ENCODE measurements at regions not wholly inside any gene's neighbourhood (a gene's known extent, or its start where the extent isn't known, plus 50 kb on each side); places are given as distances from the start of the nearest gene placed in this dataset.

GRCh38 chr2:129224486-129224885 is 755.0 kb upstream of the RAB6C start:
- Histone ChIP-seq H3K4me1 (ENCODE audit: control insufficient read depth, insufficient read depth, low read length, unreplicated experiment) (no peaks in the 10 kb centered on the region), H2AFZ (ENCODE audit: low read length, unreplicated experiment) (no peak overlapping the region), H3K27me3 (ENCODE audit: insufficient read depth, low read length) (no peaks in the 10 kb centered on the region), H3K4me3 (ENCODE audit: low read depth, low read length) (no peak overlapping the region), H3K79me2 (ENCODE audit: control insufficient read depth, insufficient read depth, low read length, unreplicated experiment) (no peaks in the 10 kb centered on the region), H3K27ac (ENCODE audit: low read depth, low read length) (no peak overlapping the region), H3K36me3 (ENCODE audit: insufficient read depth, low read length) (no peaks in the 10 kb centered on the region)

- Histone ChIP-seq H3K4me3 (ENCODE audit: low read depth, low read length) (no peak overlapping the region), H3K36me3 (ENCODE audit: insufficient read depth, low read length) (no peaks in the 10 kb centered on the region), H2AFZ (ENCODE audit: low read length, unreplicated experiment) (no peak overlapping the region), H3K4me1 (ENCODE audit: control insufficient read depth, insufficient read depth, low read length, unreplicated experiment) (no peaks in the 10 kb centered on the region), H3K79me2 (ENCODE audit: control insufficient read depth, insufficient read depth, low read length, unreplicated experiment) (no peaks in the 10 kb centered on the region), H3K27ac (ENCODE audit: low read depth, low read length) (no peak overlapping the region), H3K27me3 (ENCODE audit: insufficient read depth, low read length) (no peaks in the 10 kb centered on the region)
These were observed 750.3 kb upstream of the RAB6C start for GRCh38 chr2:129229196-129229595.

- Histone ChIP-seq H2AFZ (ENCODE audit: low read length, unreplicated experiment) (no peak overlapping the region), H3K79me2 (ENCODE audit: control insufficient read depth, insufficient read depth, low read length, unreplicated experiment) (no peaks in the 10 kb centered on the region), H3K27me3 (ENCODE audit: insufficient read depth, low read length) (no peaks in the 10 kb centered on the region), H3K27ac (ENCODE audit: low read depth, low read length) (no peak overlapping the region), H3K4me3 (ENCODE audit: low read depth, low read length) (no peak overlapping the region), H3K36me3 (ENCODE audit: insufficient read depth, low read length) (no peaks in the 10 kb centered on the region), H3K4me1 (ENCODE audit: control insufficient read depth, insufficient read depth, low read length, unreplicated experiment) (no peaks in the 10 kb centered on the region)
These were observed 749.5 kb upstream of the RAB6C start for GRCh38 chr2:129229830-129230441.

GRCh38 chr2:129231924-129232323 is 747.5 kb upstream of the RAB6C start:
- Histone ChIP-seq H3K4me1 (ENCODE audit: control insufficient read depth, insufficient read depth, low read length, unreplicated experiment) (no peaks in the 10 kb centered on the region), H3K79me2 (ENCODE audit: control insufficient read depth, insufficient read depth, low read length, unreplicated experiment) (no peaks in the 10 kb centered on the region), H3K36me3 (ENCODE audit: insufficient read depth, low read length) (no peaks in the 10 kb centered on the region), H3K27ac (ENCODE audit: low read depth, low read length) (no peak overlapping the region), H3K4me3 (ENCODE audit: low read depth, low read length) (no peak overlapping the region), H3K27me3 (ENCODE audit: insufficient read depth, low read length) (no peaks in the 10 kb centered on the region), H2AFZ (ENCODE audit: low read length, unreplicated experiment) (no peak overlapping the region)

GRCh38 chr2:129233166-129233565 is 746.3 kb upstream of the RAB6C start:
- Histone ChIP-seq H3K4me1 (ENCODE audit: control insufficient read depth, insufficient read depth, low read length, unreplicated experiment) (no peaks in the 10 kb centered on the region), H2AFZ (ENCODE audit: low read length, unreplicated experiment) (no peak overlapping the region), H3K27ac (ENCODE audit: low read depth, low read length) (no peak overlapping the region), H3K36me3 (ENCODE audit: insufficient read depth, low read length) (no peaks in the 10 kb centered on the region), H3K79me2 (ENCODE audit: control insufficient read depth, insufficient read depth, low read length, unreplicated experiment) (no peaks in the 10 kb centered on the region), H3K4me3 (ENCODE audit: low read depth, low read length) (no peak overlapping the region), H3K27me3 (ENCODE audit: insufficient read depth, low read length) (no peaks in the 10 kb centered on the region)

GRCh38 chr2:129233751-129234406 is 745.6 kb upstream of the RAB6C start:
- H3K36me3 ChIP-seq (ENCODE audit: insufficient read depth, low read length) = no peaks in the 10 kb centered on the region
- no peak overlapping the region for H2AFZ ChIP-seq (ENCODE audit: low read length, unreplicated experiment)
- H3K4me1 ChIP-seq (ENCODE audit: control insufficient read depth, insufficient read depth, low read length, unreplicated experiment) = no peaks in the 10 kb centered on the region
- no peak overlapping the region for H3K4me3 ChIP-seq (ENCODE audit: low read depth, low read length)
- no peak overlapping the region for H3K27ac ChIP-seq (ENCODE audit: low read depth, low read length)
- no peaks in the 10 kb centered on the region for H3K79me2 ChIP-seq (ENCODE audit: control insufficient read depth, insufficient read depth, low read length, unreplicated experiment)
- H3K27me3 ChIP-seq (ENCODE audit: insufficient read depth, low read length) = no peaks in the 10 kb centered on the region

- Histone ChIP-seq H3K4me3 (ENCODE audit: low read depth, low read length) (no peak overlapping the region), H3K79me2 (ENCODE audit: control insufficient read depth, insufficient read depth, low read length, unreplicated experiment) (no peaks in the 10 kb centered on the region), H2AFZ (ENCODE audit: low read length, unreplicated experiment) (no peak overlapping the region), H3K4me1 (ENCODE audit: control insufficient read depth, insufficient read depth, low read length, unreplicated experiment) (no peaks in the 10 kb centered on the region), H3K36me3 (ENCODE audit: insufficient read depth, low read length) (no peaks in the 10 kb centered on the region), H3K27me3 (ENCODE audit: insufficient read depth, low read length) (no peaks in the 10 kb centered on the region), H3K27ac (ENCODE audit: low read depth, low read length) (no peak overlapping the region)
These were observed 742.9 kb upstream of the RAB6C start for GRCh38 chr2:129236601-129237000.

- Histone ChIP-seq H3K4me3 (ENCODE audit: low read depth, low read length) (no peak overlapping the region), H3K4me1 (ENCODE audit: control insufficient read depth, insufficient read depth, low read length, unreplicated experiment) (no peaks in the 10 kb centered on the region), H3K36me3 (ENCODE audit: insufficient read depth, low read length) (no peaks in the 10 kb centered on the region)
These were observed 741.3 kb upstream of the RAB6C start for GRCh38 chr2:129237966-129238725.

GRCh38 chr2:129239141-129239540 is 740.3 kb upstream of the RAB6C start:
- H2AFZ ChIP-seq (ENCODE audit: low read length, unreplicated experiment) = no peak overlapping the region
- H3K4me3 ChIP-seq (ENCODE audit: low read depth, low read length) = no peak overlapping the region
- H3K79me2 ChIP-seq (ENCODE audit: control insufficient read depth, insufficient read depth, low read length, unreplicated experiment) = no peaks in the 10 kb centered on the region
- no peaks in the 10 kb centered on the region for H3K4me1 ChIP-seq (ENCODE audit: control insufficient read depth, insufficient read depth, low read length, unreplicated experiment)
- no peaks in the 10 kb centered on the region for H3K27me3 ChIP-seq (ENCODE audit: insufficient read depth, low read length)
- H3K36me3 ChIP-seq (ENCODE audit: insufficient read depth, low read length) = no peaks in the 10 kb centered on the region
- no peak overlapping the region for H3K27ac ChIP-seq (ENCODE audit: low read depth, low read length)

More at GRCh38 chr2:129237966-129238725, 741.3 kb upstream of the RAB6C start:
- Histone ChIP-seq H3K27ac (ENCODE audit: low read depth, low read length) (no peak overlapping the region), H2AFZ (ENCODE audit: low read length, unreplicated experiment) (no peak overlapping the region), H3K27me3 (ENCODE audit: insufficient read depth, low read length) (no peaks in the 10 kb centered on the region), H3K79me2 (ENCODE audit: control insufficient read depth, insufficient read depth, low read length, unreplicated experiment) (no peaks in the 10 kb centered on the region)

GRCh38 chr2:129240061-129240460 is 739.4 kb upstream of the RAB6C start:
- Histone ChIP-seq H3K27me3 (ENCODE audit: insufficient read depth, low read length) (no peaks in the 10 kb centered on the region), H3K36me3 (ENCODE audit: insufficient read depth, low read length) (no peaks in the 10 kb centered on the region), H3K79me2 (ENCODE audit: control insufficient read depth, insufficient read depth, low read length, unreplicated experiment) (no peaks in the 10 kb centered on the region), H3K4me1 (ENCODE audit: control insufficient read depth, insufficient read depth, low read length, unreplicated experiment) (no peaks in the 10 kb centered on the region), H2AFZ (ENCODE audit: low read length, unreplicated experiment) (no peak overlapping the region), H3K4me3 (ENCODE audit: low read depth, low read length) (no peak overlapping the region), H3K27ac (ENCODE audit: low read depth, low read length) (no peak overlapping the region)

- H2AFZ ChIP-seq (ENCODE audit: low read length, unreplicated experiment) = no peak overlapping the region
- H3K4me1 ChIP-seq (ENCODE audit: control insufficient read depth, insufficient read depth, low read length, unreplicated experiment) = no peaks in the 10 kb centered on the region
- no peak overlapping the region for H3K4me3 ChIP-seq (ENCODE audit: low read depth, low read length)
- H3K27ac ChIP-seq (ENCODE audit: low read depth, low read length) = no peak overlapping the region
- no peaks in the 10 kb centered on the region for H3K27me3 ChIP-seq (ENCODE audit: insufficient read depth, low read length)
- H3K79me2 ChIP-seq (ENCODE audit: control insufficient read depth, insufficient read depth, low read length, unreplicated experiment) = no peaks in the 10 kb centered on the region
- no peaks in the 10 kb centered on the region for H3K36me3 ChIP-seq (ENCODE audit: insufficient read depth, low read length)
These were observed 737.2 kb upstream of the RAB6C start for GRCh38 chr2:129242269-129242668.
